K562 (cell line): ENCODE measurements at regions not wholly inside any gene's neighbourhood (a gene's known extent, or its start where the extent isn't known, plus 50 kb on each side); places are given as distances from the start of the nearest gene placed in this dataset.

Experiments used
- ATAC-seq: fragments of 200-7000 bp; cut with Tn5 transposase; 3 replicates; pipeline ENCODE4 v1.9.1; 2020; ENCODE audit warnings: moderate library complexity
- BruUV-seq: library from RNA; stranded (reverse); fragments of 400-500 nt; replicated peaks from 2 replicates; lab custom pipeline; 2021; lab: Mats Ljungman, UMichigan
- CTCF ChIA-PET: fragments of 300-600 bp; formaldehyde crosslinking; extraction: SDS; loops from one replicate; lab custom pipeline; 2021; ENCODE audit warnings: low intra/inter-chr PET ratio; lab: Yijun Ruan, JAX
- POLR2A ChIA-PET: fragments of 300-600, 350-650 bp; sonication (Branson Sonifier 250); formaldehyde crosslinking; extraction: SDS; loops from one replicate; lab custom pipeline; 2021; ENCODE audit warnings: antibody characterized with exemption, inconsistent platforms; lab: Yijun Ruan, JAX
- DNase-seq, 4 experiments: peaks; one replicate each; pipeline versions ENCODE4 v3.0.0 to v3.0.0-alpha.2; 2011 to 2018; ENCODE audit warnings: low spot score in 3 of 4, mixed read lengths in 3 of 4; ENCODE audit errors: extremely low read depth in 1 of 4
- FAIRE-seq: peaks from 2 replicates; lab custom pipeline; 2011; peaks lifted over from hg19 to GRCh38; lab: Jason Lieb, UNC
- H2AFZ ChIP-seq: 2 replicates; pipeline ENCODE4 v1.6.0; 2011; ENCODE audit warnings: low read depth, low read length, control low read depth, inconsistent platforms
- H3K27ac ChIP-seq: fragments of 200-600 bp; 3 replicates; pipeline ENCODE4 v1.8.0; 2011; ENCODE audit warnings: low read depth, mild to moderate bottlenecking, control low read depth, inconsistent platforms, low read length, moderate library complexity, mixed read lengths; ENCODE audit errors: extremely low read depth
- H3K27me3 ChIP-seq, 2 experiments: fragments of 300-600 bp in 1 of 2; 2 replicates in 1 of 2; 3 replicates in 1 of 2; pipeline versions ENCODE4 v1.6.0 to v1.8.0; 2011; ENCODE audit warnings: inconsistent platforms in 2 of 2, low read length in 2 of 2, mild to moderate bottlenecking in 1 of 2, mixed read lengths in 1 of 2, moderate library complexity in 1 of 2; ENCODE audit not compliant: control insufficient read depth in 2 of 2, insufficient read depth in 2 of 2
- H3K36me3 ChIP-seq: fragments of 300-600 bp; 3 replicates; pipeline ENCODE4 v1.8.0; 2011; ENCODE audit warnings: mild to moderate bottlenecking, low read length, inconsistent platforms; ENCODE audit not compliant: control insufficient read depth, insufficient read depth
- H3K4me1 ChIP-seq, 2 experiments: fragments of 200-600 bp in 1 of 2; replicated peaks in 1 of 2; 2 replicates in 1 of 2; 3 replicates in 1 of 2; pipeline versions ENCODE4 v1.5.1 to v1.8.0; 2011; ENCODE audit warnings: inconsistent platforms in 2 of 2, low read length in 2 of 2, mild to moderate bottlenecking in 1 of 2, mixed read lengths in 1 of 2, moderate library complexity in 1 of 2; ENCODE audit not compliant: control insufficient read depth in 2 of 2, insufficient read depth in 2 of 2
- H3K4me2 ChIP-seq: 2 replicates; pipeline ENCODE4 v1.6.1; 2011; ENCODE audit warnings: low read length, control low read depth, inconsistent platforms, mixed read lengths; ENCODE audit not compliant: insufficient read depth
- H3K4me3 ChIP-seq: fragments of 200-600 bp; sonication (generic), shearing (Covaris generic); 2 replicates; pipeline ENCODE4 v1.5.1; 2016; ENCODE audit warnings: control low read depth, inconsistent platforms
- H3K79me2 ChIP-seq: fragments of 200-600 bp; 3 replicates; pipeline ENCODE4 v1.8.0; 2011; ENCODE audit warnings: low read length, inconsistent platforms; ENCODE audit not compliant: control insufficient read depth, insufficient read depth
- H3K9ac ChIP-seq, 2 experiments: 2 replicates each; pipeline versions ENCODE4 v1.6.0 to v1.6.1; 2011; ENCODE audit warnings: low read depth in 2 of 2, low read length in 2 of 2, control low read depth in 1 of 2, inconsistent platforms in 1 of 2, mild to moderate bottlenecking in 1 of 2, mixed read lengths in 1 of 2; ENCODE audit not compliant: insufficient read depth in 1 of 2
- H3K9me1 ChIP-seq: one replicate; pipeline ENCODE4 v1.6.0; 2011; ENCODE audit warnings: inconsistent platforms, mild to moderate bottlenecking, low read length, moderate library complexity; ENCODE audit not compliant: control insufficient read depth, insufficient read depth
- H3K9me3 ChIP-seq: replicated peaks from 2 replicates; pipeline ENCODE4 v1.5.1; 2011; ENCODE audit warnings: low read depth, low read length, inconsistent platforms; ENCODE audit not compliant: control insufficient read depth, insufficient read depth
- H4K20me1 ChIP-seq: replicated peaks from 2 replicates; pipeline ENCODE4 v1.6.1; 2011; ENCODE audit warnings: low read length, inconsistent platforms, mixed read lengths; ENCODE audit not compliant: control insufficient read depth, insufficient read depth
- CHCHD3 ChIP-seq: fragments of 250-450 bp; sonication (Bioruptor Pico); IDR thresholded peaks from 2 replicates; pipeline ENCODE4 v2.1.2; 2022; ENCODE audit warnings: mild to moderate bottlenecking
- CREB1 ChIP-seq, 2 experiments: sonication (generic) in 1 of 2; formaldehyde crosslinking in 1 of 2; IDR thresholded peaks; 2 replicates each; pipeline versions ENCODE4 v1.6.1 to v1.8.0; 2012 to 2022; ENCODE audit warnings: inconsistent platforms in 1 of 2, mild to moderate bottlenecking in 1 of 2, missing genetic modification reagents in 1 of 2, moderate library complexity in 1 of 2
- ESRRB ChIP-seq: fragments of 250-450 bp; sonication (Bioruptor Pico); IDR thresholded peaks from 2 replicates; pipeline ENCODE4 v1.5.0; 2020; ENCODE audit warnings: mild to moderate bottlenecking, moderate library complexity, borderline replicate concordance
- HMG20A ChIP-seq: fragments of 450-650 bp; formaldehyde crosslinking; conservative IDR thresholded peaks from 2 replicates; pipeline ENCODE4 v1.4.0; 2020; ENCODE audit warnings: mild to moderate bottlenecking, mixed read lengths
- PHTF2 ChIP-seq: fragments of 250-450 bp; sonication (Bioruptor Pico); IDR thresholded peaks from 2 replicates; pipeline ENCODE4 v1.5.0; 2021; ENCODE audit warnings: mild to moderate bottlenecking
- PYGO2 ChIP-seq: fragments of 450-650 bp; IDR thresholded peaks from 2 replicates; pipeline ENCODE4 v1.6.1; 2016; ENCODE audit warnings: mild to moderate bottlenecking, missing genetic modification characterization, moderate library complexity, missing compliant biosample characterization
- ZBTB26 ChIP-seq: fragments of 450-650 bp; formaldehyde crosslinking; IDR thresholded peaks from 2 replicates; pipeline ENCODE4 v1.4.0; 2022; ENCODE audit warnings: missing genetic modification characterization
- WGBS: fragments of 100-300 bp; shearing (Covaris generic); methylation state at CpG from one replicate; pipeline ENCODE4 v1.1.6; 2016; ENCODE audit warnings: low coverage, mixed read lengths; ENCODE audit not compliant: insufficient coverage; ENCODE audit errors: missing lambda C conversion rate; 5-methylcytosine and 5-hydroxymethylcytosine counted together
- in situ Hi-C: fragments of 300-500 bp; cut with MboI; formaldehyde crosslinking; loops from 4 replicates; pipeline ENCODE4 v1.15.0; 2018; ENCODE audit warnings: inconsistent platforms, mixed read lengths
- intact Hi-C: fragments of 100-400 bp; cut with micrococcal nuclease; formaldehyde crosslinking; loops from 2 replicates; pipeline ENCODE4 v1.14.2; 2022
- TF ChIP-seq, protein P1 (sequence below), 2 experiments: fragments of 450-650 bp in 1 of 2; IDR thresholded peaks; 2 replicates each; pipeline ENCODE4 v1.6.1; 2011 to 2017; ENCODE audit warnings: low read depth in 2 of 2, antibody characterized with exemption in 1 of 2, borderline replicate concordance in 1 of 2, low read length in 1 of 2, mild to moderate bottlenecking in 1 of 2, mixed read lengths in 1 of 2; ENCODE audit not compliant: control insufficient read depth in 1 of 2

GRCh38 chr14:86774916-86775315 is 1218.1 kb downstream of the GALC start:
- ATAC-seq (no peak), FAIRE-seq (no peak)
- POLR2A ChIA-PET: no interaction called here

More at GRCh38 chr14:86774916-86775315, 1218.1 kb downstream of the GALC start:
- no peak for TF ChIP-seq HMG20A (CRISPR knock-in tag)
- no peak for TF ChIP-seq PHTF2
- TF ChIP-seq, protein P1, sequence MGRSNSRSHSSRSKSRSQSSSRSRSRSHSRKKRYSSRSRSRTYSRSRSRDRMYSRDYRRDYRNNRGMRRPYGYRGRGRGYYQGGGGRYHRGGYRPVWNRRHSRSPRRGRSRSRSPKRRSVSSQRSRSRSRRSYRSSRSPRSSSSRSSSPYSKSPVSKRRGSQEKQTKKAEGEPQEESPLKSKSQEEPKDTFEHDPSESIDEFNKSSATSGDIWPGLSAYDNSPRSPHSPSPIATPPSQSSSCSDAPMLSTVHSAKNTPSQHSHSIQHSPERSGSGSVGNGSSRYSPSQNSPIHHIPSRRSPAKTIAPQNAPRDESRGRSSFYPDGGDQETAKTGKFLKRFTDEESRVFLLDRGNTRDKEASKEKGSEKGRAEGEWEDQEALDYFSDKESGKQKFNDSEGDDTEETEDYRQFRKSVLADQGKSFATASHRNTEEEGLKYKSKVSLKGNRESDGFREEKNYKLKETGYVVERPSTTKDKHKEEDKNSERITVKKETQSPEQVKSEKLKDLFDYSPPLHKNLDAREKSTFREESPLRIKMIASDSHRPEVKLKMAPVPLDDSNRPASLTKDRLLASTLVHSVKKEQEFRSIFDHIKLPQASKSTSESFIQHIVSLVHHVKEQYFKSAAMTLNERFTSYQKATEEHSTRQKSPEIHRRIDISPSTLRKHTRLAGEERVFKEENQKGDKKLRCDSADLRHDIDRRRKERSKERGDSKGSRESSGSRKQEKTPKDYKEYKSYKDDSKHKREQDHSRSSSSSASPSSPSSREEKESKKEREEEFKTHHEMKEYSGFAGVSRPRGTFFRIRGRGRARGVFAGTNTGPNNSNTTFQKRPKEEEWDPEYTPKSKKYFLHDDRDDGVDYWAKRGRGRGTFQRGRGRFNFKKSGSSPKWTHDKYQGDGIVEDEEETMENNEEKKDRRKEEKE (IDR thresholded peaks at IDR 0.05; ENCODE audit: borderline replicate concordance in 1 of 2, control insufficient read depth in 1 of 2, low read depth in 2 of 2, low read length in 1 of 2): no peak
- TF ChIP-seq ZBTB26: no peak
- TF ChIP-seq PYGO2: no peak
- TF ChIP-seq ESRRB: no peak
- no peak for TF ChIP-seq CREB1 (IDR thresholded peaks at IDR 0.05)
- no peak for TF ChIP-seq CREB1 (CRISPR knock-in tag; IDR thresholded peaks at IDR 0.05)
- TF ChIP-seq CHCHD3: no peak
- Histone ChIP-seq H2AFZ (no peak overlapping the region), H3K9ac (no peak overlapping the region), H3K79me2 (no peaks in the 10 kb centered on the region), H4K20me1 (no peaks in the 10 kb centered on the region), H3K4me3 (no peak overlapping the region), H3K27ac (no peak overlapping the region), H3K36me3 (no peaks in the 10 kb centered on the region), H3K9me3 (no peaks in the 10 kb centered on the region), H3K4me1 (no peaks in the 10 kb centered on the region), H3K4me2 (no peak overlapping the region), H3K9me1 (no peaks in the 10 kb centered on the region), H3K27me3 (no peaks in the 10 kb centered on the region)
- BruUV-seq: no TSS peak
- 10% methylated on average over 2 of the region's 2 CpGs for WGBS
- DNase-seq: no peak
- CTCF ChIA-PET: no interaction called here
- in situ Hi-C loops: no loop called here
- intact Hi-C loops: no loop called here
